HEK293T (cell line): ENCODE measurements at regions not wholly inside any gene's neighbourhood (a gene's known extent, or its start where the extent isn't known, plus 50 kb on each side); places are given as distances from the start of the nearest gene placed in this dataset.

Experiments
- CTCF ChIA-PET: fragments of 350-600 bp; formaldehyde crosslinking; extraction: SDS; loops from one replicate; lab custom pipeline; 2021; ENCODE audit warnings: antibody characterized with exemption, inconsistent platforms; lab: Yijun Ruan, JAX
- POLR2A ChIA-PET: fragments of 350-600 bp; formaldehyde crosslinking; extraction: SDS; loops from one replicate; lab custom pipeline; 2020; ENCODE audit warnings: antibody characterized with exemption, inconsistent platforms; lab: Yijun Ruan, JAX
- DNase-seq: peaks from one replicate; pipeline ENCODE4 v3.0.0; 2012; ENCODE audit warnings: mixed read lengths; ENCODE audit errors: extremely low spot score
- ARNT ChIP-seq: fragments of 450-650 bp; IDR thresholded peaks from 2 replicates; pipeline ENCODE4 v1.6.1; 2017; ENCODE audit warnings: mild to moderate bottlenecking
- BHLHE40 ChIP-seq: fragments of 450-650 bp; IDR thresholded peaks from 2 replicates; pipeline ENCODE4 v1.6.1; 2016; ENCODE audit warnings: mild to moderate bottlenecking, moderate library complexity, borderline replicate concordance
- CTBP1 ChIP-seq: fragments of 450-650 bp; IDR thresholded peaks from 2 replicates; pipeline ENCODE4 v1.6.1; 2016; ENCODE audit warnings: borderline replicate concordance
- ELF4 ChIP-seq: fragments of 450-650 bp; IDR thresholded peaks from 2 replicates; pipeline ENCODE4 v1.6.1; 2017; ENCODE audit warnings: antibody characterized with exemption
- FOXA1 ChIP-seq: fragments of 450-650 bp; IDR thresholded peaks from 2 replicates; pipeline ENCODE4 v1.6.1; 2016; ENCODE audit warnings: mild to moderate bottlenecking
- FOXK2 ChIP-seq: fragments of 450-650 bp; IDR thresholded peaks from 2 replicates; pipeline ENCODE4 v1.6.1; 2016; ENCODE audit warnings: mild to moderate bottlenecking
- FOXM1 ChIP-seq: fragments of 450-650 bp; IDR thresholded peaks from 2 replicates; pipeline ENCODE4 v1.6.1; 2017; ENCODE audit warnings: mild to moderate bottlenecking, borderline replicate concordance
- HDGF ChIP-seq: fragments of 450-650 bp; IDR thresholded peaks from 2 replicates; pipeline ENCODE4 v1.6.1; 2017; ENCODE audit warnings: antibody characterized with exemption, borderline replicate concordance
- L3MBTL2 ChIP-seq: fragments of 450-650 bp; conservative IDR thresholded peaks from 2 replicates; pipeline ENCODE4 v1.6.1; 2016; ENCODE audit warnings: mild to moderate bottlenecking
- LEF1 ChIP-seq: fragments of 450-650 bp; IDR thresholded peaks from 2 replicates; pipeline ENCODE4 v1.6.1; 2017; ENCODE audit warnings: mild to moderate bottlenecking, borderline replicate concordance
- NFRKB ChIP-seq: fragments of 450-650 bp; IDR thresholded peaks from 2 replicates; pipeline ENCODE4 v1.6.1; 2016; ENCODE audit warnings: mild to moderate bottlenecking, moderate library complexity
- SP1 ChIP-seq: fragments of 450-650 bp; IDR thresholded peaks from 2 replicates; pipeline ENCODE4 v1.6.1; 2017
- SUZ12 ChIP-seq: fragments of 450-650 bp; IDR thresholded peaks from 2 replicates; pipeline ENCODE4 v1.6.1; 2016; ENCODE audit warnings: mild to moderate bottlenecking
- TARDBP ChIP-seq: fragments of 450-650 bp; IDR thresholded peaks from 2 replicates; pipeline ENCODE4 v1.6.1; 2016
- ZNF384 ChIP-seq: fragments of 450-650 bp; IDR thresholded peaks from 2 replicates; pipeline ENCODE4 v1.6.1; 2016
- TF ChIP-seq, protein P1 (sequence below): fragments of 450-650 bp; IDR thresholded peaks from 2 replicates; pipeline ENCODE4 v1.6.1; 2016

DNA sequence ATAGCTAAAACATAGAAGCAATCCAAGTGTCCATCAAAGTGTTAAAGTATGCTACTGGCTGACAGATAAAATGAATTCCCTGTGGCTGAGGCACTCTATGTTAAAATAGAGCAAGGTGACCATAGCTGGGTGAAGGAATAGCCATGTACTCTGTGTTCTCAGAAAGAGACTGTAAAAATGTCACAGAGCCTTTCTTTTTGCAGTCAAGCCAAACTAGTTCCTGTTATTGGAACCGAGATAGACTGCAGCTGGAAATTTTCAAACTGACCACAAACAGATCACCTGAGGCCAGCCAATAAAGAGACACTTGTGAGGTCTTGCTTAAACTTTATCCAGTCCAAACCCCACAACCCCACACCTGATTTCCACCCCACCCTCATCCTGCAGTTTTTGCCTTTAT, 422.8 kb upstream of the NAALADL2 start:
- ChIA-PET POLR2A (no interaction called here), CTCF (no interaction called here)
- no peak for DNase-seq
- TF ChIP-seq SP1 (no peak), ARNT (no peak), ZNF384 (no peak), NFRKB (no peak)
- TF ChIP-seq, protein P1, sequence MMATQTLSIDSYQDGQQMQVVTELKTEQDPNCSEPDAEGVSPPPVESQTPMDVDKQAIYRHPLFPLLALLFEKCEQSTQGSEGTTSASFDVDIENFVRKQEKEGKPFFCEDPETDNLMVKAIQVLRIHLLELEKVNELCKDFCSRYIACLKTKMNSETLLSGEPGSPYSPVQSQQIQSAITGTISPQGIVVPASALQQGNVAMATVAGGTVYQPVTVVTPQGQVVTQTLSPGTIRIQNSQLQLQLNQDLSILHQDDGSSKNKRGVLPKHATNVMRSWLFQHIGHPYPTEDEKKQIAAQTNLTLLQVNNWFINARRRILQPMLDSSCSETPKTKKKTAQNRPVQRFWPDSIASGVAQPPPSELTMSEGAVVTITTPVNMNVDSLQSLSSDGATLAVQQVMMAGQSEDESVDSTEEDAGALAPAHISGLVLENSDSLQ: no peak

DNA sequence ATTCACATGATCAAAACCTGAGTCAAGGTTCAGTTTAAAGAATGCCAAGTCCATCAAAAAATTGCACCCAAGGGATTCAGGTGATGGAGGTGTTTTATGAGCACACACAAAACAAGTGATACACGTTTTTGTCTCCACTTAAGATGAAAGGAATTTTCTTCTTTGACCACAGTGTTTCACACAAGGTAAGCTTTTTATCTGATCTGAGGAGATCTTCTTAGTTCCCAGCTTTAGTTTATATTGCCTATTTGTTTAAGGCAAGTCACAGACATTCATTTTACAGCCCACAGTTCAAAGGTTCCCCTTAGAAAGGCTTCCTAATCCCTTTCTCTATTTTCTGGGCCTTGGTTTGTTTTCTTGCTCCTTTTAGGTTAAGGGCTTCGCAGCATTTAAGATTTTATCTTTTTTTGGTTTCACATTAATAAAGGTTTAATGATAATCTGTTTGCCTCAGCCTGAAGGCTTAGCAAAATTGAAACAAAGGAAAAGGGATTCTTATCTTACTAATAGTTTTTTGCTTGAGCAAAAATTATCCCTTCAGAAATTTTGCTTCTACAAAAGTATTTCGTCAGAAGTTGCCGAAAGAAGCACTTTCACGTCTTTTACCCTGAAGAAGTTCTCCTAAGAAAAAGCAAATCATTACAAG, 420.5 kb upstream of the NAALADL2 start:
- POLR2A ChIA-PET: no interaction called here
- DNase-seq: no peak
- TF ChIP-seq LEF1: no peak
- TF ChIP-seq HDGF: no peak
- no peak for TF ChIP-seq FOXM1
- TF ChIP-seq L3MBTL2: no peak
- CTCF ChIA-PET: no interaction called here

DNA sequence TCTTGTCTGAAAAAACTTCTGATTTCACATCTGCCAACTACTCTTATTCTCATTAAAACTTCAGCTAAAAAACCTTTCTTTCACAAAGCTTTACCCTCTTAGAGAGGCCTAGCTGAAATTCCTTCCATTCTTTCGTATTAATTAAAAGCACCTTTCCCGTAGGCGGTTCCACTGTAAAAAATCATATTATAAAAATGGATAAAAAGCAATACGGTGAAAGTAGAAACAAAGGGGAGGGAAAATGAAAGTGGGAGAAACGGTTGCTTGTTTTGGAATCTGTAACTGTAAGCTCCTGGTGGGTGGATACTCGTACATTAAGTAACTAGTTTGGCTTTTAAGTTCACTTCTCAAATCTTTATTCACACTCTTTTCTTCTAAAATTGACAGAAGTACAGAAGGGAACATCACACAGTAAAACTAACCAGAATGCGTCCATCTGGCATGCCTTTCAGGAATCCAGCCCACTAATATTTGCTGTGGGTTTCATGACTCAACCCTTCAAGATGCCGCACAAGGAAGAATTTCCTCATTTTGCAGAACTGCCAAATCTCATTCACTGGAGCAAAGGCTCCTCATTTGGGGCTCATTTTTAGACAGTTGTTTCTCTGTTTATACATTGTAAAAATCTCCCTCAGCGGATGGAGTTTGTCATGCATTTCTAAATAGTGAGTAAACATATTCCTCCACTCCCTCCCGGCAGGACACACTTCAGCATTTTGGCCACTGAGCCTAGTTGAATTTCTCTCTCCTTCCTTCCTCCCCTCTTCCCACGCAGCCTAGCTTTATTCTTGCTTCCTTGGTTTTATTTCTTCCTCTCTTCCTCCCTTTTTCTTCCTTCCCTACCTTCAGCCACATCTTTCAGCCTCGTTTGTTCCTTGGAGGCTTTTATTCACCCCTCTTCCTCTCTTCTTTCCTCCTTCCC, 419.5 kb upstream of the NAALADL2 start:
- CTCF ChIA-PET: interaction anchor here (0.7 kb wide), 1 partner anchor 723 kb away, joined by 4 read pairs; no protein-coding TSS in a partner anchor
- no peak for DNase-seq
- POLR2A ChIA-PET: no interaction called here
- TF ChIP-seq BHLHE40 (no peak), SP1 (no peak), LEF1 (no peak), L3MBTL2 (no peak), SUZ12 (no peak), ARNT (no peak), ZNF384 (no peak), TARDBP (no peak), ELF4 (no peak), CTBP1 (no peak), NFRKB (no peak), FOXM1 (no peak), HDGF (no peak), FOXA1 (no peak), FOXK2 (no peak)
- TF ChIP-seq, protein P1: no peak

DNA sequence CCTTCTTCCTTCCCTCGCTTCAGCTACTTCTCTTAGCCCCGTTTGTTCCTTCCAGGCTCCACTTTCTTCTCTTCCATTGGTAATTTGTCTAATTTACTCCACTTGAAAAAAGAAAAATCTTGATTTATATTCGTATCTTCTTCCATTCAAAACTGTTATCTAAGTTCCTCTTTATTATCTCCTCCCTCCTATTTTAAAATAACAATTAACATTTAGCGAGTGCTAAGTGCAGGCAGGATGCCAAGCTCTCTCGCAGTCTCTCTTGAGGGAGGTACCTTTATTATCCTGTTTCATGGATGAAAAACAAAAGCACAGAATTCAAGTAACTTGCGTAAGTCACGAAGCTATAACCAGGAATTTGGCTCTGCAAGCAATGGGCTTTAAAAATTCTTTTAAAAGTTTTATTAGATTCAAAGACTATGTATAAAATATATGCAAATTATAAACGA, 418.9 kb upstream of the NAALADL2 start:
- ChIA-PET POLR2A (interaction anchor here (1.1 to 1.2 kb wide), 2 partner anchors 9 to 92 kb away, joined by 4 to 7 read pairs; no protein-coding TSS in a partner anchor), CTCF (interaction anchor here (0.7 kb wide), 1 partner anchor 724 kb away, joined by 4 read pairs; no protein-coding TSS in a partner anchor)
- TF ChIP-seq NFRKB (no peak), BHLHE40 (no peak), FOXA1 (no peak), ELF4 (no peak), SUZ12 (no peak), ARNT (no peak), FOXM1 (no peak), SP1 (no peak), FOXK2 (no peak), LEF1 (no peak), HDGF (no peak), ZNF384 (no peak), CTBP1 (no peak), L3MBTL2 (no peak), TARDBP (no peak)
- TF ChIP-seq, protein P1: no peak
- DNase-seq: no peak

DNA sequence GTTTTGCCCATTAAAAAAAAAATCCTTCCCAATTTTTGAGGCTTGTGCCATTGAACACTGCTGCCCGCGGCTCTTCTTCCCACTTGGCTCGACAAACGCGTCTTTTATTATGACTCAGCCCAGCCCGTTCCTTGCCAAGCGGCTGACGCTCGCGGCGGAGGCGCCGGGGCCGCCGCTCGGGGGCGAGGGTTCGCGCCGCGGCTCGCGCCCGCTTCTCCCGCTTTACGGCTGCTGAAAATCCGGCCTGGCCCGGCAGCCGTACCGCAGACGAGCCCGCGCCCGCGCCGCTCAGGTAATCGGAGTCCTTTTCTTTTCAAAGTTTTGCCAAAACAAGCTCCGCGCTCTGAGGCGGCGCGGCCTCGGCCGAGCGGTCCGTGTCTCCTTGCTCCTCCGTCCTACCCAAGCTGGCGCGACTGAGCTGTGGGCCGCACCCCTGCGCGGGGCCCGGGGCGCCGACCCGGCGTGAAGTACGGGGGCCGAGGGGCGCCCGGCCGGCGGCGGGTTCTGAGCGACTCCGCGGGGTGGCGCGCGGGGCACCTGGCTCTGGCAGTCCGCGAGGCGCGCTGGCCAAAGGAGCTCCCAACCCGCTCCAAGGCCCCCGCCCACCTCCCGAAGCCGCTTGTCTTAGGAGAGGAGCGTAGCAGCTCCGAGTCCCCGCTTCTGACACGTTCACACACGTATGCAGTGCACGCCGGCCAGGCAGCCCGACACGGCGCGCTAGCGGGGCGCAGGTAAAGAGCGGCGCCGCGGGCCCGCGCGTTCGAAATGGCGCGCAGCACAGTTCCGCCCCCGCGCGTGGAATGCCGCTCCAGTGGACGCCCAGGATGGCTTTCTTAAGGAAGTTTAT, 418.2 kb upstream of the NAALADL2 start:
- ChIA-PET POLR2A (interaction anchor here (0.9 to 1.3 kb wide), 6 partner anchors 10 to 271 kb away, joined by 3 to 7 read pairs (median 4); no protein-coding TSS in a partner anchor), CTCF (interaction anchor here (0.7 kb wide), 2 partner anchors 725 to 1989 kb away, joined by 4 read pairs; no protein-coding TSS in a partner anchor)
- DNase-seq: peak; percentile 78
- TF ChIP-seq ZNF384 (no peak), ELF4 (no peak), FOXM1 (peak; percentile 14; the same call in 1 of the 2 replicates), L3MBTL2 (peak; percentile 73), HDGF (no peak)
